HEK293 (cell line): ENCODE measurements at regions not wholly inside any gene's neighbourhood (a gene's known extent, or its start where the extent isn't known, plus 50 kb on each side); places are given as distances from the start of the nearest gene placed in this dataset.

Experiments
- CTCF ChIA-PET: fragments of 350-600 bp; formaldehyde crosslinking; extraction: SDS; loops from one replicate; lab custom pipeline; 2021; ENCODE audit warnings: antibody characterized with exemption; lab: Yijun Ruan, JAX
- POLR2A ChIA-PET: fragments of 300-600 bp; formaldehyde crosslinking; extraction: SDS; loops from one replicate; lab custom pipeline; 2020; ENCODE audit warnings: antibody characterized with exemption, inconsistent platforms; lab: Yijun Ruan, JAX
- H3K27ac ChIP-seq: fragments of 200-500 bp; sonication (Bioruptor generic); 2 replicates; pipeline ENCODE4 v1.5.1; 2014; ENCODE audit warnings: low read depth, low read length, control low read depth, inconsistent platforms; ENCODE audit errors: extremely low read depth
- H3K36me3 ChIP-seq, 2 experiments: fragments of 200-500 bp in 1 of 2; sonication (Bioruptor generic) in 1 of 2; 1 replicate in 1 of 2; 2 replicates in 1 of 2; pipeline ENCODE4 v1.5.1; 2014 to 2017; ENCODE audit warnings: inconsistent platforms in 2 of 2, low read length in 2 of 2; ENCODE audit not compliant: control insufficient read depth in 2 of 2, insufficient read depth in 1 of 2
- H3K4me1 ChIP-seq: fragments of 200-500 bp; sonication (Bioruptor generic); 2 replicates; pipeline ENCODE4 v1.5.1; 2014; ENCODE audit warnings: mild to moderate bottlenecking, low read length, inconsistent platforms; ENCODE audit not compliant: control insufficient read depth, insufficient read depth
- H3K4me3 ChIP-seq: 2 replicates; pipeline ENCODE4 v1.5.1; 2011; ENCODE audit warnings: low read depth, mild to moderate bottlenecking, control low read depth, low read length, moderate library complexity
- H3K9me3 ChIP-seq: fragments of 200-500 bp; sonication (Bioruptor generic); 2 replicates; pipeline ENCODE4 v1.5.1; 2014; ENCODE audit warnings: low read depth, low read length, inconsistent platforms; ENCODE audit not compliant: control insufficient read depth, insufficient read depth
- BCL11A ChIP-seq: fragments of 450-650 bp; formaldehyde crosslinking; IDR thresholded peaks from 2 replicates; pipeline ENCODE4 v1.5.1; 2016; ENCODE audit warnings: low read depth, missing biosample characterization, missing genetic modification characterization
- ELK4 ChIP-seq: IDR thresholded peaks from 2 replicates; pipeline ENCODE4 v1.6.1; 2011; ENCODE audit warnings: mild to moderate bottlenecking, low read depth, low read length, borderline replicate concordance
- MYNN ChIP-seq: fragments of 450-650 bp; formaldehyde crosslinking; IDR thresholded peaks from 2 replicates; pipeline ENCODE4 v1.5.1; 2016; ENCODE audit warnings: missing biosample characterization, missing genetic modification characterization, borderline replicate concordance
- SETDB1 ChIP-seq: IDR thresholded peaks from one replicate; pipeline ENCODE4 v1.6.1; 2017; ENCODE audit warnings: mild to moderate bottlenecking, low read length, moderate library complexity, mixed read lengths; ENCODE audit not compliant: insufficient read length
- TCF7L2 ChIP-seq: IDR thresholded peaks from 2 replicates; pipeline ENCODE4 v1.6.1; 2011; ENCODE audit warnings: low read depth, mild to moderate bottlenecking, inconsistent platforms, low read length, moderate library complexity, borderline replicate concordance
- ZBTB26 ChIP-seq: fragments of 450-650 bp; formaldehyde crosslinking; optimal IDR thresholded peaks from 2 replicates; pipeline ENCODE3; 2016; ENCODE audit warnings: missing biosample characterization, mild to moderate bottlenecking, missing genetic modification characterization
- ZBTB48 ChIP-seq: fragments of 450-650 bp; formaldehyde crosslinking; IDR thresholded peaks from 2 replicates; pipeline ENCODE4 v1.5.1; 2016; ENCODE audit warnings: missing biosample characterization, missing genetic modification characterization
- ZNF114 ChIP-seq: fragments of 450-650 bp; formaldehyde crosslinking; IDR thresholded peaks from 2 replicates; pipeline ENCODE4 v1.5.0; 2017; ENCODE audit warnings: missing biosample characterization, missing genetic modification characterization
- ZNF148 ChIP-seq: fragments of 450-650 bp; formaldehyde crosslinking; IDR thresholded peaks from 2 replicates; pipeline ENCODE4 v1.5.0; 2017; ENCODE audit warnings: missing biosample characterization, missing genetic modification characterization, borderline replicate concordance
- ZNF184 ChIP-seq: fragments of 450-650 bp; IDR thresholded peaks from 2 replicates; pipeline ENCODE4 v1.5.1; 2018; ENCODE audit warnings: missing biosample characterization, mild to moderate bottlenecking, missing genetic modification characterization
- ZNF214 ChIP-seq: fragments of 450-650 bp; formaldehyde crosslinking; IDR thresholded peaks from 2 replicates; pipeline ENCODE4 v1.5.1; 2017; ENCODE audit warnings: missing biosample characterization, mild to moderate bottlenecking, missing genetic modification characterization, borderline replicate concordance
- ZNF426 ChIP-seq: fragments of 450-650 bp; formaldehyde crosslinking; IDR thresholded peaks from 2 replicates; pipeline ENCODE4 v1.5.1; 2017; ENCODE audit warnings: missing biosample characterization, missing genetic modification characterization, mild to moderate bottlenecking, inconsistent platforms, moderate library complexity
- ZNF548 ChIP-seq: fragments of 450-650 bp; formaldehyde crosslinking; IDR thresholded peaks from 2 replicates; pipeline ENCODE4 v1.5.1; 2016; ENCODE audit warnings: missing biosample characterization, missing genetic modification characterization
- ZNF664 ChIP-seq: fragments of 450-650 bp; formaldehyde crosslinking; IDR thresholded peaks from 2 replicates; pipeline ENCODE4 v1.5.1; 2016; ENCODE audit warnings: missing biosample characterization, missing genetic modification characterization
- ZNF76 ChIP-seq: fragments of 450-650 bp; formaldehyde crosslinking; IDR thresholded peaks from 2 replicates; pipeline ENCODE4; 2016; ENCODE audit warnings: low read depth, missing biosample characterization, missing genetic modification characterization, borderline replicate concordance
- ZSCAN16 ChIP-seq: fragments of 450-650 bp; formaldehyde crosslinking; IDR thresholded peaks from 2 replicates; pipeline ENCODE4 v1.5.1; 2016; ENCODE audit warnings: missing biosample characterization, missing genetic modification characterization
- TF ChIP-seq, protein P1 (sequence below): fragments of 450-650 bp; formaldehyde crosslinking; IDR thresholded peaks from 2 replicates; pipeline ENCODE4 v1.5.1; 2016; ENCODE audit warnings: missing biosample characterization, missing genetic modification characterization
- TF ChIP-seq, protein P2 (sequence below): fragments of 450-650 bp; formaldehyde crosslinking; IDR thresholded peaks from 2 replicates; pipeline ENCODE4 v1.5.1; 2016; ENCODE audit warnings: missing biosample characterization, missing genetic modification characterization

DNA sequence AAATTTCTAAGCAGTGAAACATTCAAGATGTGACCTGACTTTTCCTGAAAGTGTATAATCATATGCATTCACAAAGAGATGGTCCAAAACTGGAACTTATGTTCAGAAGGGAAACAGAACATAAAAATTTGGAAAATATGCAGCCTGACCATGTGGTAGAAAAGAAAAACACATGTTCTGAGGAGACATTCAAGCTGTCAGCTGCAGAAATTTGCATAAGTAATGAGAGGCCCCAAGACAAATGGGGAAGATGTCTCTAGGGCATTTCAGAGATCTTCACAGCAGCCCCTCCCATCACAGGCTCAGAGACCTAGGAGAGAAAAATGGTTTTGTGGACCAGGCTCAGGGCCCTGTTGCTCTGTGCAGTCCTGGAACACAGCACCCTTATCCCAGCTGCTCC is 123.8 kb downstream of the RPIA start:
- ChIA-PET CTCF (no interaction called here), POLR2A (no interaction called here)
- Histone ChIP-seq H3K36me3 (no peaks in the 10 kb centered on the region), H3K9me3 (no peaks in the 10 kb centered on the region), H3K27ac (no peak overlapping the region), H3K4me3 (no peak overlapping the region), H3K4me1 (no peaks in the 10 kb centered on the region)
- TF ChIP-seq, protein P1, sequence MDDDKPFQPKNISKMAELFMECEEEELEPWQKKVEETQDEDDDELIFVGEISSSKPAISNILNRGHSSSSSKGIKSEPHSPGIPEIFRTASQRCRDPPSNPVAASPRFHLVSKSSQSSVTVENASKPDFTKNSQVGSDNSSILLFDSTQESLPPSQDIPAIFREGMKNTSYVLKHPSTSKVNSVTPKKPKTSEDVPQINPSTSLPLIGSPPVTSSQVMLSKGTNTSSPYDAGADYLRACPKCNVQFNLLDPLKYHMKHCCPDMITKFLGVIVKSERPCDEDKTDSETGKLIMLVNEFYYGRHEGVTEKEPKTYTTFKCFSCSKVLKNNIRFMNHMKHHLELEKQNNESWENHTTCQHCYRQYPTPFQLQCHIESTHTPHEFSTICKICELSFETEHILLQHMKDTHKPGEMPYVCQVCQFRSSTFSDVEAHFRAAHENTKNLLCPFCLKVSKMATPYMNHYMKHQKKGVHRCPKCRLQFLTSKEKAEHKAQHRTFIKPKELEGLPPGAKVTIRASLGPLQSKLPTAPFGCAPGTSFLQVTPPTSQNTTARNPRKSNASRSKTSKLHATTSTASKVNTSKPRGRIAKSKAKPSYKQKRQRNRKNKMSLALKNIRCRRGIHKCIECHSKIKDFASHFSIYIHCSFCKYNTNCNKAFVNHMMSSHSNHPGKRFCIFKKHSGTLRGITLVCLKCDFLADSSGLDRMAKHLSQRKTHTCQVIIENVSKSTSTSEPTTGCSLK: no peak
- no peak for TF ChIP-seq ZNF664 (tag by site-specific recombination)
- TF ChIP-seq, all 188 proteins: peak for 0

DNA sequence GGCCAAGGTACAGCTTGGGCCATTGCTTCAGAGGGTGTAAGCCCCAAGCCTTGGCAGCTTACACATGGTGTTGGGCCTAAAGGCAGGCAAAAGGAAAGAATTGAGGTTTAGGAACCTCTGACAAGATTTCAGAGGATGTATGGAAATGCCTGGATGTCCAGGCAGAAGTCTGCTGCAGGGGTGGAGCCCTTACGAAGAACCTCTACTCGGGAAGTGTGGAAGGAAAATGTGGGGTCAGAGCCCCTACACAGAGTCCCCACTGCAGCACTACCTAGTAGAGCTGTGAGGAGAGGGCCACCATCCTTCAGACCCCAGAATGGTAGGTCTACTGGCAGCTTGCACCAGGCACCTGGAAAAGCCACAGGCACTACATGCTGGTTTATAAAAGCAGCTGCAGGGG is 124.2 kb downstream of the RPIA start:
- H3K4me3 ChIP-seq: no peak overlapping the region

GRCh38 chr2:88818381-88818780 is 126.9 kb downstream of the RPIA start:
- no peaks in the 10 kb centered on the region for H3K4me1 ChIP-seq
- H3K4me3 ChIP-seq: no peak overlapping the region
- TF ChIP-seq ZNF426 (tag by site-specific recombination) (no peak), ZNF214 (tag by site-specific recombination) (no peak), ELK4 (no peak), ZNF76 (tag by site-specific recombination) (no peak)
- TF ChIP-seq, protein P2, sequence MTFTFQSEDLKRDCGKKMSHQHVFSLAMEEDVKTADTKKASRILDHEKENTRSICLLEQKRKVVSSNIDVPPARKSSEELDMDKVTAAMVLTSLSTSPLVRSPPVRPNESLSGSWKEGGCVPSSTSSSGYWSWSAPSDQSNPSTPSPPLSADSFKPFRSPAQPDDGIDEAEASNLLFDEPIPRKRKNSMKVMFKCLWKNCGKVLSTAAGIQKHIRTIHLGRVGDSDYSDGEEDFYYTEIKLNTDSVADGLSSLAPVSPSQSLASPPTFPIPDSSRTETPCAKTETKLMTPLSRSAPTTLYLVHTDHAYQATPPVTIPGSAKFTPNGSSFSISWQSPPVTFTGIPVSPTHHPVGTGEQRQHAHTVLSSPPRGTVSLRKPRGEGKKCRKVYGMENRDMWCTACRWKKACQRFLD: no peak
- TF ChIP-seq, all 188 proteins: peak for 0
- H3K9me3 ChIP-seq: no peaks in the 10 kb centered on the region
- ChIA-PET POLR2A (no interaction called here), CTCF (no interaction called here)
- no peaks in the 10 kb centered on the region for H3K36me3 ChIP-seq
- no peak overlapping the region for H3K27ac ChIP-seq

More for the DNA sequence above, 124.2 kb downstream of the RPIA start:
- Histone ChIP-seq H3K4me1 (no peaks in the 10 kb centered on the region), H3K27ac (no peak overlapping the region), H3K36me3 (no peaks in the 10 kb centered on the region), H3K9me3 (no peaks in the 10 kb centered on the region)
- ChIA-PET CTCF (no interaction called here), POLR2A (no interaction called here)
- TF ChIP-seq MYNN (tag by site-specific recombination) (no peak), ZNF214 (tag by site-specific recombination) (no peak), ZNF114 (tag by site-specific recombination) (no peak), SETDB1 (peak; percentile 80), ZBTB26 (tag by site-specific recombination) (no peak)

DNA sequence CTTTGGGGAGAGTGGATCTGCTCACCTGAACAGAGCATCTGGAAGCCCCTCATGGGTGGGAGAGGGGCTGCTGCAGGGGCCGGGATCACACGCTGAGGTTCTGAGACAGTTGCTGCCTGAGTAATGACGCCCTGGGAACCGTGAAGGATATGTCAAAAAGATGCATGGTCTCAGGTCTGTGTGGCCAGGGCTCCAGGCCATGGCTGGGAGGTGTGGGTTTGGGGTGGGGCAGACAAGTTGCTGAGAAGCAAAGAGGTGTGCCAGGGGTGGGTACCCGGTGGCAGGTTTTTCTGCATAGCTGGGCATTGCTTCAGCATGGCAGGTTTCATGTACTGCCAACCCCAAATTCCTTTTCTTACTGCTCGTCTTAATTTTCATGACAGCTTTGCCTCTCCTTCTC is 133.5 kb downstream of the RPIA start:
- no peaks in the 10 kb centered on the region for H3K9me3 ChIP-seq
- POLR2A ChIA-PET: no interaction called here
- no peaks in the 10 kb centered on the region for H3K4me1 ChIP-seq
- H3K4me3 ChIP-seq: no peak overlapping the region
- no peak overlapping the region for H3K27ac ChIP-seq
- CTCF ChIA-PET: no interaction called here
- no peaks in the 10 kb centered on the region for H3K36me3 ChIP-seq
- TF ChIP-seq TCF7L2 (no peak), ZNF184 (tag by site-specific recombination) (no peak), SETDB1 (no peak), ZSCAN16 (tag by site-specific recombination) (no peak), ZNF548 (tag by site-specific recombination) (no peak), ZBTB48 (tag by site-specific recombination) (no peak), ZNF148 (tag by site-specific recombination) (no peak), BCL11A (no peak)
- TF ChIP-seq, protein P2: no peak
